Endothelial cell of umbilical vein (primary cell): ENCODE measurements at regions not wholly inside any gene's neighbourhood (a gene's known extent, or its start where the extent isn't known, plus 50 kb on each side); places are given as distances from the start of the nearest gene placed in this dataset.

Source experiments
- BruUV-seq: library from RNA; stranded (reverse); fragments of 400-500 nt; replicated peaks from 2 replicates; lab custom pipeline; 2021; lab: Mats Ljungman, UMichigan
- CTCF ChIA-PET: fragments of 300-600, 350-600 bp; sonication (Branson Sonifier 250); formaldehyde crosslinking; loops from one replicate; lab custom pipeline; 2021; ENCODE audit warnings: antibody characterized with exemption, inconsistent platforms; lab: Charles Lee
- POLR2A ChIA-PET: fragments of 300-600, 350-600 bp; sonication (Branson Sonifier 250); formaldehyde crosslinking; loops from one replicate; lab custom pipeline; 2021; ENCODE audit warnings: antibody characterized with exemption, inconsistent platforms; lab: Charles Lee
- DNase-seq: peaks from one replicate; pipeline ENCODE4 v3.0.0-alpha.2; 2011; ENCODE audit warnings: low read depth, low spot score
- FAIRE-seq: peaks from 2 replicates; lab custom pipeline; 2011; peaks lifted over from hg19 to GRCh38; lab: Jason Lieb, UNC
- H2AFZ ChIP-seq: 2 replicates; pipeline ENCODE4 v1.6.0; 2012; ENCODE audit warnings: low read depth, low read length, control low read depth, inconsistent platforms
- H3K27ac ChIP-seq: 2 replicates; pipeline ENCODE4 v1.5.1; 2011; ENCODE audit warnings: low read depth, mild to moderate bottlenecking, control low read depth, low read length, moderate library complexity; ENCODE audit not compliant: insufficient read depth
- H3K27me3 ChIP-seq, 2 experiments: 2 replicates each; pipeline versions ENCODE4 v1.6.0 to v1.6.1; 2011; ENCODE audit warnings: low read length in 2 of 2, mixed read lengths in 1 of 2; ENCODE audit not compliant: control insufficient read depth in 2 of 2, insufficient read depth in 2 of 2
- H3K36me3 ChIP-seq, 2 experiments: 2 replicates in 1 of 2; 3 replicates in 1 of 2; pipeline ENCODE4 v1.5.1; 2011; ENCODE audit warnings: low read length in 2 of 2, mild to moderate bottlenecking in 1 of 2, moderate library complexity in 1 of 2; ENCODE audit not compliant: control insufficient read depth in 2 of 2, insufficient read depth in 2 of 2; ENCODE audit errors: extremely low read depth in 1 of 2
- H3K4me1 ChIP-seq: 3 replicates; pipeline ENCODE4 v1.5.1; 2011; ENCODE audit warnings: mild to moderate bottlenecking, low read length; ENCODE audit not compliant: control insufficient read depth, insufficient read depth; ENCODE audit errors: extremely low read depth
- H3K4me2 ChIP-seq: 2 replicates; pipeline ENCODE4 v1.6.1; 2011; ENCODE audit warnings: low read length, control low read depth, mixed read lengths; ENCODE audit not compliant: insufficient read depth
- H3K4me3 ChIP-seq, 3 experiments: fragments of 200-600 bp in 1 of 3; sonication (generic), shearing (Covaris generic) in 1 of 3; replicated peaks in 1 of 3; 2 replicates each; pipeline ENCODE4 v1.5.1; 2011 to 2016; ENCODE audit warnings: control low read depth in 3 of 3, low read length in 3 of 3, mild to moderate bottlenecking in 2 of 3, inconsistent platforms in 1 of 3, low read depth in 1 of 3, moderate library complexity in 1 of 3; ENCODE audit not compliant: insufficient read depth in 1 of 3
- H3K79me2 ChIP-seq: 2 replicates; pipeline ENCODE4 v1.6.0; 2012; ENCODE audit warnings: low read length, inconsistent platforms; ENCODE audit not compliant: control insufficient read depth, insufficient read depth
- H3K9ac ChIP-seq: replicated peaks from 2 replicates; pipeline ENCODE3; 2011; ENCODE audit warnings: low read length, control low read depth; ENCODE audit not compliant: insufficient read depth; ENCODE audit errors: extremely low read depth
- H3K9me1 ChIP-seq: replicated peaks from 3 replicates; pipeline ENCODE4 v1.6.0; 2011; ENCODE audit warnings: mild to moderate bottlenecking, low read length; ENCODE audit not compliant: control insufficient read depth, insufficient read depth; ENCODE audit errors: extremely low read depth
- H3K9me3 ChIP-seq: replicated peaks from 2 replicates; pipeline ENCODE4 v1.5.1; 2012; ENCODE audit warnings: low read length, inconsistent platforms; ENCODE audit not compliant: control insufficient read depth, insufficient read depth
- H4K20me1 ChIP-seq: replicated peaks from 2 replicates; pipeline ENCODE3; 2011; ENCODE audit warnings: mild to moderate bottlenecking, low read length; ENCODE audit not compliant: control insufficient read depth, insufficient read depth; ENCODE audit errors: extremely low read depth
- CTCF ChIP-seq, 2 donors: IDR thresholded peaks; 1 replicate in 1 of 2; 2 replicates in 1 of 2; pipeline ENCODE4 v1.5.1; 2011; ENCODE audit warnings: low read length in 2 of 2, mild to moderate bottlenecking in 2 of 2, moderate library complexity in 2 of 2, control low read depth in 1 of 2, inconsistent platforms in 1 of 2, low read depth in 1 of 2; ENCODE audit not compliant: insufficient read depth in 1 of 2; ENCODE audit errors: extremely low read depth in 1 of 2
- EZH2 ChIP-seq: IDR thresholded peaks from 2 replicates; pipeline ENCODE4 v1.6.1; 2012; ENCODE audit warnings: borderline replicate concordance, low read depth, mild to moderate bottlenecking, moderate library complexity, low read length, inconsistent platforms; ENCODE audit not compliant: severe bottlenecking
- FOS ChIP-seq: IDR thresholded peaks from 2 replicates; pipeline ENCODE4 v1.6.1; 2011; ENCODE audit warnings: mild to moderate bottlenecking, low read length, moderate library complexity, borderline replicate concordance; ENCODE audit not compliant: insufficient read depth
- GATA2 ChIP-seq: IDR thresholded peaks from 2 replicates; pipeline ENCODE4 v1.7.0; 2011; ENCODE audit warnings: low read depth, mild to moderate bottlenecking, moderate library complexity, mixed read lengths, low read length; ENCODE audit not compliant: insufficient read length, insufficient read depth
- JUN ChIP-seq: IDR thresholded peaks from 2 replicates; pipeline ENCODE4 v1.6.1; 2011; ENCODE audit warnings: borderline replicate concordance, low read depth; ENCODE audit not compliant: insufficient read length, insufficient read depth
- MYC ChIP-seq: IDR thresholded peaks from one replicate; pipeline ENCODE4 v1.6.1; 2011; ENCODE audit warnings: mild to moderate bottlenecking, low read depth, low read length
- POLR2A ChIP-seq: IDR thresholded peaks from 2 replicates; pipeline ENCODE4 v1.6.1; 2012; ENCODE audit warnings: low read depth, mild to moderate bottlenecking, control low read depth, low read length
- POLR2AphosphoS5 ChIP-seq: IDR thresholded peaks from 2 replicates; pipeline ENCODE4 v1.6.1; 2012; ENCODE audit warnings: low read depth, mild to moderate bottlenecking, control low read depth, low read length, moderate library complexity; ENCODE audit not compliant: insufficient read depth
- dilution Hi-C: fragments of 300-500 bp; cut with MboI; formaldehyde crosslinking; loops from one replicate; pipeline ENCODE4 v1.15.0; 2019; ENCODE audit warnings: low sequenced_read_pairs; ENCODE audit not compliant: extremely low pct_ligation_motif_present
- intact Hi-C: fragments of 100-400 bp; cut with micrococcal nuclease; formaldehyde crosslinking; loops from one replicate; pipeline ENCODE4 v1.10.0; 2022
- TF ChIP-seq, protein P1 (sequence below): IDR thresholded peaks from 2 replicates; pipeline ENCODE4 v1.6.1; 2011; ENCODE audit not compliant: insufficient read depth, insufficient read length

DNA sequence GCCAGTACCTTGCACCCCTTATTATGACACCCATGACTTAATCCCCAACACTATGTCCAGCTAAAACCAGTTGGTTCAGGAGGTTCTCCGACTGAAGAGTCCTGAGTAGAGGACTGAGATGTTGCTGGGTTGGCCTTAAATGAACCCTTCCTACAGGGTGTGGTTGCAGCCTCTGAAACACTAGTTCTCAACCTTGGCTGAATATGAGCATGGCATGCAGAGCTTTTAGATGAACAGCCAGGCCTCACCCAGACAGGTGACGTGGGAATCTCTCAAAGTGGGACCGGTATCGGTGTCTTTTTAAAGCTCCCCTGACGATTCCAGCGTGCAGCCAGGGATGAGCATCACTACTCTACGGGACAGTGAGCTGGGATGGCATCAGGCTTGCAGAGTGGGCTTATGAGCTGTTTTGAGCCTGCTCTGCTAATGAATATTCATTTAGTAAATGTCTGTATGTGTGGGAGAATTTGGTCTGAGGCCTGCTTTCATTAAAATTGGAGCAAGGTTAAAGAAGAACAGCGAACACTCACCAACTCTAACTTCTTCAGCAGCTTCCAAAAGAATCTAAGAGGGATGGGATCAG is 79.7 kb upstream of the PRICKLE2 start:
- intact Hi-C loops = no loop called here
- H3K36me3 ChIP-seq = no peaks in the 10 kb centered on the region
- POLR2A ChIA-PET = no interaction called here
- H3K9me1 ChIP-seq = no peaks in the 10 kb centered on the region
- no peak overlapping the region for H3K4me2 ChIP-seq
- no peak overlapping the region for H3K27ac ChIP-seq
- no peak overlapping the region for H2AFZ ChIP-seq
- H3K4me3 ChIP-seq = no peak overlapping the region
- H3K9ac ChIP-seq = no peak overlapping the region
- no peak for FAIRE-seq
- dilution Hi-C loops = no loop called here
- peaks cover 0 to 3% of the 10 kb centered on the region in 2 experiments for H3K27me3 ChIP-seq
- BruUV-seq = no TSS peak
- H3K79me2 ChIP-seq = no peaks in the 10 kb centered on the region
- H3K4me1 ChIP-seq = no peaks in the 10 kb centered on the region
- no peaks in the 10 kb centered on the region for H3K9me3 ChIP-seq
- TF ChIP-seq EZH2 (no peak), MYC (no peak), CTCF (IDR thresholded peaks at IDR 0.05; ENCODE audit: extremely low read depth in 1 of 2, insufficient read depth in 1 of 2, low read depth in 1 of 2, low read length in 2 of 2) (no peak), GATA2 (no peak), FOS (no peak), JUN (no peak), POLR2A (no peak), POLR2AphosphoS5 (no peak)
- TF ChIP-seq, protein P1, sequence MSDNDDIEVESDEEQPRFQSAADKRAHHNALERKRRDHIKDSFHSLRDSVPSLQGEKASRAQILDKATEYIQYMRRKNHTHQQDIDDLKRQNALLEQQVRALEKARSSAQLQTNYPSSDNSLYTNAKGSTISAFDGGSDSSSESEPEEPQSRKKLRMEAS = no peak
- CTCF ChIA-PET = interaction anchor here (1.4 kb wide), 1 partner anchor 35 kb away, joined by 3 read pairs; no protein-coding TSS in a partner anchor
- DNase-seq = no peak
- no peaks in the 10 kb centered on the region for H4K20me1 ChIP-seq
